Tibial nerve (tissue), 4 donors: ENCODE measurements at regions not wholly inside any gene's neighbourhood (a gene's known extent, or its start where the extent isn't known, plus 50 kb on each side); places are given as distances from the start of the nearest gene placed in this dataset.

ENCODE experiments used
- DNase-seq, 2 donors: peaks; one replicate each; pipeline ENCODE4 v3.0.0-alpha.2; 2019; ENCODE audit warnings: low spot score in 2 of 2
- H3K27ac ChIP-seq, 4 donors: fragments of 200-600 bp; sonication (generic) in 3 of 4; one replicate each; pipeline ENCODE4 v1.5.1; 2017 to 2019; ENCODE audit warnings: mild to moderate bottlenecking in 1 of 4
- H3K27me3 ChIP-seq, 2 donors: fragments of 200-600 bp; sonication (generic) in 1 of 2; one replicate each; pipeline versions ENCODE4 v1.5.1 to v1.6.0; 2017 to 2019
- H3K36me3 ChIP-seq, 3 donors: fragments of 200-600 bp; sonication (generic); one replicate each; pipeline ENCODE4 v1.5.1; 2018 to 2019
- H3K4me1 ChIP-seq, 4 donors: fragments of 200-600 bp; sonication (generic) in 3 of 4; one replicate each; pipeline ENCODE4 v1.5.1; 2017 to 2019
- H3K4me3 ChIP-seq, 4 donors: fragments of 200-600 bp; sonication (generic) in 3 of 4; one replicate each; pipeline ENCODE4 v1.5.1; 2017 to 2019; ENCODE audit warnings: mild to moderate bottlenecking in 1 of 4, moderate library complexity in 1 of 4
- H3K9me3 ChIP-seq, 4 donors: fragments of 200-600 bp; sonication (generic) in 3 of 4; one replicate each; pipeline ENCODE4 v1.5.1; 2017 to 2019
- EP300 ChIP-seq, 2 donors: sonication (generic); formaldehyde crosslinking; IDR thresholded peaks; one replicate each; pipeline ENCODE4 v1.6.1; 2017; ENCODE audit warnings: antibody characterized with exemption in 2 of 2, mild to moderate bottlenecking in 1 of 2
- POLR2A ChIP-seq, 2 donors: fragments of 450-650 bp; IDR thresholded peaks; one replicate each; pipeline ENCODE4 v1.6.1; 2017; ENCODE audit warnings: antibody characterized with exemption in 2 of 2, mild to moderate bottlenecking in 2 of 2, moderate library complexity in 2 of 2
- WGBS, 2 donors: methylation state at CpG; one replicate each; pipeline ENCODE4 v1.1.5; 2018; 5-methylcytosine and 5-hydroxymethylcytosine counted together
- TF ChIP-seq, protein P1 (sequence below), 5 experiments: fragments of 200-600 bp in 3 of 5; fragments of 450-650 bp in 2 of 5; sonication (generic) in 3 of 5; IDR thresholded peaks; one replicate each; pipeline ENCODE4 v1.5.1; 2016 to 2019; ENCODE audit warnings: antibody characterized with exemption in 5 of 5, mild to moderate bottlenecking in 3 of 5, moderate library complexity in 2 of 5

- no peak for DNase-seq
- 72 to 84% methylated on average over 3 of the region's 3 CpGs for WGBS, 2 donors
These were observed 204.0 kb upstream of the GHITM start for GRCh38 chr10:83935339-83935736.

DNA sequence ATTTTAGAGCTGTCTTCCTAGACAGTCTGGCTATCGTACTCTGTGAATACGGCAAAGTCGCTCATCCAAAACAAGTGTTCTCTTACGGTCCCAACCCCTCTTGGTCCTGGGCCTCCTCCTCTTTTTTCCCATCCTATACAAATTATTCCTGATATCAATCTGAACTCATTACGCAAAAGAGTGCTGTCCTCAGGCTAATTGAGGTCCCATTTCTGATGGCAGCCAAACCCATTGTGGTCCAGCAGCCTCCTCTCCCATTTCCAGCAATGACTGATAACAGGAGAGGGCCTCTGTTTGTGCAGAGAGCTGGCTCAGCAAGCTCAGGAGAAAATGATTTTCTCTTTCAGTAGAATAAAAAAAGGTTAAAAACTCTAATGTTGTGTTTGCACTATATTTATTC lies 203.4 kb upstream of the GHITM start:
- WGBS, 2 donors = 90 to 98% methylated on average over 5 of the region's 5 CpGs
- H3K27me3 ChIP-seq = no peaks in the 10 kb centered on the region
- H3K9me3 ChIP-seq = no peaks in the 10 kb centered on the region
- TF ChIP-seq, protein P1, sequence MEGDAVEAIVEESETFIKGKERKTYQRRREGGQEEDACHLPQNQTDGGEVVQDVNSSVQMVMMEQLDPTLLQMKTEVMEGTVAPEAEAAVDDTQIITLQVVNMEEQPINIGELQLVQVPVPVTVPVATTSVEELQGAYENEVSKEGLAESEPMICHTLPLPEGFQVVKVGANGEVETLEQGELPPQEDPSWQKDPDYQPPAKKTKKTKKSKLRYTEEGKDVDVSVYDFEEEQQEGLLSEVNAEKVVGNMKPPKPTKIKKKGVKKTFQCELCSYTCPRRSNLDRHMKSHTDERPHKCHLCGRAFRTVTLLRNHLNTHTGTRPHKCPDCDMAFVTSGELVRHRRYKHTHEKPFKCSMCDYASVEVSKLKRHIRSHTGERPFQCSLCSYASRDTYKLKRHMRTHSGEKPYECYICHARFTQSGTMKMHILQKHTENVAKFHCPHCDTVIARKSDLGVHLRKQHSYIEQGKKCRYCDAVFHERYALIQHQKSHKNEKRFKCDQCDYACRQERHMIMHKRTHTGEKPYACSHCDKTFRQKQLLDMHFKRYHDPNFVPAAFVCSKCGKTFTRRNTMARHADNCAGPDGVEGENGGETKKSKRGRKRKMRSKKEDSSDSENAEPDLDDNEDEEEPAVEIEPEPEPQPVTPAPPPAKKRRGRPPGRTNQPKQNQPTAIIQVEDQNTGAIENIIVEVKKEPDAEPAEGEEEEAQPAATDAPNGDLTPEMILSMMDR (IDR thresholded peaks at IDR 0.05) = no peak
- TF ChIP-seq EP300 (IDR thresholded peaks at IDR 0.05) (no peak), POLR2A (IDR thresholded peaks at IDR 0.05) (no peak)
- DNase-seq = no peak
- H3K36me3 ChIP-seq = no peaks in the 10 kb centered on the region
- H3K4me1 ChIP-seq = no peaks in the 10 kb centered on the region
- H3K4me3 ChIP-seq = no peak overlapping the region
- H3K27ac ChIP-seq = no peak overlapping the region

More at GRCh38 chr10:83935339-83935736, 204.0 kb upstream of the GHITM start:
- Histone ChIP-seq H3K4me1 (no peaks in the 10 kb centered on the region), H3K27ac (no peak overlapping the region), H3K27me3 (no peaks in the 10 kb centered on the region), H3K9me3 (no peaks in the 10 kb centered on the region), H3K36me3 (no peaks in the 10 kb centered on the region), H3K4me3 (no peak overlapping the region)
- TF ChIP-seq POLR2A (IDR thresholded peaks at IDR 0.05) (no peak), EP300 (IDR thresholded peaks at IDR 0.05) (no peak)
- TF ChIP-seq, protein P1 (IDR thresholded peaks at IDR 0.05) = no peak

GRCh38 chr10:83937161-83937560 lies 202.1 kb upstream of the GHITM start:
- WGBS, 2 donors = 30 to 36% methylated on average over 3 of the region's 3 CpGs

GRCh38 chr10:83937826-83938225 lies 201.5 kb upstream of the GHITM start:
- Histone ChIP-seq H3K9me3 (no peaks in the 10 kb centered on the region), H3K27me3 (no peaks in the 10 kb centered on the region), H3K27ac (no peak overlapping the region), H3K4me1 (no peaks in the 10 kb centered on the region), H3K4me3 (no peak overlapping the region), H3K36me3 (no peaks in the 10 kb centered on the region)
- TF ChIP-seq EP300 (IDR thresholded peaks at IDR 0.05) (no peak), POLR2A (IDR thresholded peaks at IDR 0.05) (no peak)
- TF ChIP-seq, protein P1 (IDR thresholded peaks at IDR 0.05) = no peak
- no peak for DNase-seq
- 75 to 89% methylated on average over 1 of the region's 1 CpG for WGBS, 2 donors

More at GRCh38 chr10:83937161-83937560, 202.1 kb upstream of the GHITM start:
- DNase-seq = no peak
- H3K4me3 ChIP-seq = no peak overlapping the region
- H3K27ac ChIP-seq = no peak overlapping the region
- no peaks in the 10 kb centered on the region for H3K9me3 ChIP-seq
- no peaks in the 10 kb centered on the region for H3K27me3 ChIP-seq
- no peaks in the 10 kb centered on the region for H3K36me3 ChIP-seq
- TF ChIP-seq, protein P1 (IDR thresholded peaks at IDR 0.05) = no peak
- TF ChIP-seq POLR2A (IDR thresholded peaks at IDR 0.05) (no peak), EP300 (IDR thresholded peaks at IDR 0.05) (no peak)
- H3K4me1 ChIP-seq = no peaks in the 10 kb centered on the region

DNA sequence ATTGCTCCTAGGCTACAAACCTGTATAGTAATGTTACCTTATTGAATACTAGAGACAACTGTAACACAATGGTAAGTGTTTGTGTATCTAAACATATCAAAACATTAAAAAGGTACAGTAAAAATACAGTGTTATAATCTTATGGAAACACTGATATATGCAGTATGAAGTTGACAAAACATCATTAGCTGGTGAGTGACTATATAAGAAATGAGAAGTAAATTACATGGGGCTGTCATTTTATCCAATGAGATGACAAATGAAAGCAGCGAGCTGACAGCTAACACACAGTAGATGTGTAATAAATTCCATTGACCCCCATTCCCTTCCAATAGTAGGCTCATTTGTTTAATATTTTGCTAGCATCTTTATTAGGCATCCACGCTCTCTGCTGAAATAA lies 198.1 kb upstream of the GHITM start:
- H3K9me3 ChIP-seq = no peaks in the 10 kb centered on the region
- H3K27ac ChIP-seq = no peak overlapping the region
- 41 to 57% methylated on average over 2 of the region's 2 CpGs for WGBS, 2 donors
- H3K27me3 ChIP-seq = no peaks in the 10 kb centered on the region
- H3K4me3 ChIP-seq = no peak overlapping the region
- TF ChIP-seq POLR2A (IDR thresholded peaks at IDR 0.05) = no peak
- TF ChIP-seq EP300 (IDR thresholded peaks at IDR 0.05) = no peak
- TF ChIP-seq, protein P1 (IDR thresholded peaks at IDR 0.05) = no peak
- DNase-seq = no peak
- no peaks in the 10 kb centered on the region for H3K4me1 ChIP-seq
- H3K36me3 ChIP-seq = no peaks in the 10 kb centered on the region
